ENCODE measurements at regions not wholly inside any gene's neighbourhood (a gene's known extent, or its start where the extent isn't known, plus 50 kb on each side); places are given as distances from the start of the nearest gene placed in this dataset.

- Histone ChIP-seq H3K36me3 (no peaks in the 10 kb centered on the region), H3K27ac (no peak overlapping the region), H3K27me3 (no peaks in the 10 kb centered on the region), H3K4me1 (no peaks in the 10 kb centered on the region), H4K20me1 (no peaks in the 10 kb centered on the region), H3K4me3 (no peak overlapping the region), H3K9me3 (peaks cover 11% of the 10 kb centered on the region), H3K4me2 (no peak overlapping the region), H3K9ac (no peak overlapping the region)
- no peak for TF ChIP-seq Cebpa-rat (IDR thresholded peaks at IDR 0.05)
Measured at GRCh38 chr10:3914733-3915132, 129.7 kb upstream of the KLF6 start.

GRCh38 chr10:3911713-3912442 lies 126.9 kb upstream of the KLF6 start:
- H3K27ac ChIP-seq: no peak overlapping the region
- H3K36me3 ChIP-seq: no peaks in the 10 kb centered on the region
- no peaks in the 10 kb centered on the region for H3K27me3 ChIP-seq
- H3K4me1 ChIP-seq: no peaks in the 10 kb centered on the region
- no peaks in the 10 kb centered on the region for H3K9me3 ChIP-seq
- TF ChIP-seq Cebpa-rat (IDR thresholded peaks at IDR 0.05): no peak
- no peaks in the 10 kb centered on the region for H4K20me1 ChIP-seq
- H3K9ac ChIP-seq: no peak overlapping the region
- H3K4me3 ChIP-seq: no peak overlapping the region
- no peak overlapping the region for H3K4me2 ChIP-seq

- H3K27ac ChIP-seq: no peak overlapping the region
- no peak overlapping the region for H3K4me3 ChIP-seq
- no peaks in the 10 kb centered on the region for H3K36me3 ChIP-seq
- no peaks in the 10 kb centered on the region for H3K27me3 ChIP-seq
- no peak overlapping the region for H3K9ac ChIP-seq
- TF ChIP-seq Cebpa-rat (IDR thresholded peaks at IDR 0.05): no peak
- H3K4me1 ChIP-seq: no peaks in the 10 kb centered on the region
- no peaks in the 10 kb centered on the region for H4K20me1 ChIP-seq
- H3K4me2 ChIP-seq: no peak overlapping the region
- H3K9me3 ChIP-seq: no peaks in the 10 kb centered on the region
Measured at GRCh38 chr10:3911241-3911640, 126.2 kb upstream of the KLF6 start.

- Histone ChIP-seq H3K9ac (no peak overlapping the region), H3K4me2 (no peak overlapping the region), H3K4me1 (no peaks in the 10 kb centered on the region), H3K36me3 (no peaks in the 10 kb centered on the region), H3K27ac (no peak overlapping the region), H4K20me1 (no peaks in the 10 kb centered on the region), H3K9me3 (no peaks in the 10 kb centered on the region), H3K4me3 (no peak overlapping the region), H3K27me3 (no peaks in the 10 kb centered on the region)
- no peak for TF ChIP-seq Cebpa-rat (IDR thresholded peaks at IDR 0.05)
Measured at GRCh38 chr10:3909339-3909738, 124.3 kb upstream of the KLF6 start.

DNA sequence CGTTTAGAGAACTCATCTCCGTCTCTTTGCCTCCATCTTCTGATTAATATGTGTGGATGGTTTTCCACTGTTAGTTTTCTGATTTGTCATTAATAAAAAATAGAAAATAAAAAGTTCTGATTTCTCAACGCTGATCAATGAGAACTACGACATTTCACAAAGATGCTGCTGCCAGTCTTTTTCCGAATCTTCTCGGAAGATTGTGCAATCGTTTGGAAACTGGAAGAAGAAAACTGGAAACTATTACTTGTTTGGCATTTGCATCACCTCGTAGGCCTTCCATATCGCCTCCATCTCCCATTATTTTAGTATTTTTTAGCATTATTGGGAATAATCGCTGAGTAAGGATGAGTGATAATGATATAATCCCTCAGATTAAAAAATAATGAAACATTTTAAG lies 123.2 kb upstream of the KLF6 start:
- TF ChIP-seq Cebpa-rat (IDR thresholded peaks at IDR 0.05): peak; percentile 42; the same call in 1 of the 2 replicates
- H3K27ac ChIP-seq: no peak overlapping the region
- no peak overlapping the region for H3K4me2 ChIP-seq
- no peak overlapping the region for H3K9ac ChIP-seq
- H3K4me3 ChIP-seq: no peak overlapping the region
- H3K36me3 ChIP-seq: no peaks in the 10 kb centered on the region
- no peaks in the 10 kb centered on the region for H4K20me1 ChIP-seq
- H3K4me1 ChIP-seq: no peaks in the 10 kb centered on the region
- H3K9me3 ChIP-seq: no peaks in the 10 kb centered on the region
- no peaks in the 10 kb centered on the region for H3K27me3 ChIP-seq

- H4K20me1 ChIP-seq: no peaks in the 10 kb centered on the region
- no peaks in the 10 kb centered on the region for H3K36me3 ChIP-seq
- H3K4me1 ChIP-seq: no peaks in the 10 kb centered on the region
- TF ChIP-seq Cebpa-rat (IDR thresholded peaks at IDR 0.05): no peak
- no peak overlapping the region for H3K4me2 ChIP-seq
- no peak overlapping the region for H3K9ac ChIP-seq
- no peaks in the 10 kb centered on the region for H3K9me3 ChIP-seq
- H3K27ac ChIP-seq: no peak overlapping the region
- H3K4me3 ChIP-seq: no peak overlapping the region
- no peaks in the 10 kb centered on the region for H3K27me3 ChIP-seq
Measured at GRCh38 chr10:3907514-3907913, 122.5 kb upstream of the KLF6 start.

DNA sequence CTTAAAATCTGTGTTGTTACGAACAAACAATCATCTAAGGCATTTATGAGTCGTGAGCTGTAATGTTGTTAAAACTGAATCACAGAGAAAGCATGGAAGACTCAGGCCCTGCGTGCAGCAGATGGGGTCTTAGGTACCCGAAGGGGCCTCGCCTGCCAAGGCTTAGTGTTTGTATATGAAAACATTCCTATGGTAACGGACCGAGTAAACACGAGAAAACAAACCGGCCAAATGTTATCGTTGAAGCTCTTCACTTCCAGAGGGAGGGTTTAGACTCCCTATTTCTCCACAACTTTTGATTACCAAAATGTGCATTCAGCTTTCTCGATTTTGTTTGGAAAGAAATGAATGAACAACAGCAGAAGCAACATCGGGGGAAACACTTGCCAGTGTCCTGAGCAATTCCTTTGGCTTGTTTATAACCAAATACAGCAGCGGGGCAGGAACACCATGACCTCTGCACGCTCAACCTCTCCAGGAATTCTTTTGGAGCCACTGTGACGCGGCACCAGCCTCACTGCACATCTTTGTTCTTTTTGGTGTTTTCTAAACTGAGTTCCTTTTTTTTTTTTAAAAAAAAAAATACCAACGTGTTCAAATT lies 121.6 kb upstream of the KLF6 start:
- Histone ChIP-seq H3K27ac (no peak overlapping the region), H3K4me1 (no peaks in the 10 kb centered on the region), H3K9ac (no peak overlapping the region), H4K20me1 (no peaks in the 10 kb centered on the region), H3K4me3 (no peak overlapping the region), H3K36me3 (no peaks in the 10 kb centered on the region), H3K27me3 (no peaks in the 10 kb centered on the region), H3K4me2 (no peak overlapping the region), H3K9me3 (no peaks in the 10 kb centered on the region)
- no peak for TF ChIP-seq Cebpa-rat (IDR thresholded peaks at IDR 0.05)

- Histone ChIP-seq H3K4me3 (no peak overlapping the region), H3K4me1 (no peaks in the 10 kb centered on the region), H3K27me3 (no peaks in the 10 kb centered on the region), H3K9me3 (no peaks in the 10 kb centered on the region), H3K36me3 (no peaks in the 10 kb centered on the region), H3K9ac (no peak overlapping the region), H3K27ac (no peak overlapping the region), H4K20me1 (no peaks in the 10 kb centered on the region), H3K4me2 (no peak overlapping the region)
- no peak for TF ChIP-seq Cebpa-rat (IDR thresholded peaks at IDR 0.05)
Measured at GRCh38 chr10:3904419-3904960, 119.5 kb upstream of the KLF6 start.

DNA sequence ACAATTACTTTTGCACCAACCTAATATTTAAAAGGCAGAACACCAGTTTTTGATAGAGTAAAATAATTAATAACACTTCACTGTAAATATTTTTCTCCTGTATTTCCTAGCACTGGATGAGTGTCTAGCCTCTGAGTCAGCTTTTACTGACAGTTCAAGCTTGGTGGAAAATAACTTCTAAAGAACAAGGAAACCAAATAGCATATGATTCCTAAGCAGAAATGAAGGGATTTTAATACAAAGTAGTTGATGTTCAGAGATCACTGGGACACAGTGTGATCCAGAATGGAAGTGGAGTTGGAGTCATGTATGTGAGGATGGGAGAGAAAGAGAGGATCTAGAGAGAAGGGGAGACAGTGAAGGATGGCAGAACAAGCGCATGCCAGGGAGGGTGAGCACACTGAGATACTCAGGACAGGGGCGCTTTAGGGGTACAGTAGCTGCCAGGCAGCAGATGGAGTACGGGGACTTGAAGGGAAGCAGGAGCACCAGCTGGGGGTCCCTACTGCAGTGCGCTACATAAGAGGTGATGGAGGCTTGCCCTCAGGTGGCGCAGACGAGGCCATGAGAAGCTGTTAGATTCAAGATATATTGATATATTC lies 117.9 kb upstream of the KLF6 start:
- no peaks in the 10 kb centered on the region for H3K9me3 ChIP-seq
- H3K27ac ChIP-seq: no peak overlapping the region
- TF ChIP-seq Cebpa-rat (IDR thresholded peaks at IDR 0.05): no peak
- no peaks in the 10 kb centered on the region for H3K27me3 ChIP-seq
- H3K36me3 ChIP-seq: no peaks in the 10 kb centered on the region
- H3K4me3 ChIP-seq: no peak overlapping the region
- no peak overlapping the region for H3K9ac ChIP-seq
- H3K4me2 ChIP-seq: no peak overlapping the region
- no peaks in the 10 kb centered on the region for H3K4me1 ChIP-seq
- no peaks in the 10 kb centered on the region for H4K20me1 ChIP-seq
